ENCODE measurements at regions not wholly inside any gene's neighbourhood (a gene's known extent, or its start where the extent isn't known, plus 50 kb on each side); places are given as distances from the start of the nearest gene placed in this dataset.
"Not testable (repeated sequence)": the region's sequence is repeated elsewhere in the genome, so short reads cannot be mapped to it uniquely, and the experiment has no call there.

DNA sequence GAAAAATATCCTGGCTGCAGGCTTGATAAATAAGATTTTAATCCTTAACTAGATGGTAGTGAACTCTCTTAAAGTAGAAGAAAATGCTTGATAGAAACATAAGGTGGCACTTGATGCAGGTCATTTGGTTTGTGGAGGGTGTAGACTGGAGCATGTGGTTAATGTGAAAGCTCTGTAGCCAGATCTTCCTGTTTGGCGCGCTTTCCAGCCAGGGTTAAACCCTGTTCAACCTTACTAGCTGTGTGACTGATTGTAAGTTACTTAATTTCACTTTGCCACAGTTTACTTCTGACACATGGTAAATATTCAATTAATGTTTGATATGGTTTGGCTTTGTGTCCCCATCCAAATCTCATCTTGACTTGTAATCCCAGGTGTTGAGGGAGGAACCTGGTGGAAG lies 394.0 kb downstream of the REEP3 start:
- no peak for DNase-seq

- no peak for DNase-seq
Measured at GRCh38 chr10:63917363-63917762, 396.2 kb downstream of the REEP3 start.

DNA sequence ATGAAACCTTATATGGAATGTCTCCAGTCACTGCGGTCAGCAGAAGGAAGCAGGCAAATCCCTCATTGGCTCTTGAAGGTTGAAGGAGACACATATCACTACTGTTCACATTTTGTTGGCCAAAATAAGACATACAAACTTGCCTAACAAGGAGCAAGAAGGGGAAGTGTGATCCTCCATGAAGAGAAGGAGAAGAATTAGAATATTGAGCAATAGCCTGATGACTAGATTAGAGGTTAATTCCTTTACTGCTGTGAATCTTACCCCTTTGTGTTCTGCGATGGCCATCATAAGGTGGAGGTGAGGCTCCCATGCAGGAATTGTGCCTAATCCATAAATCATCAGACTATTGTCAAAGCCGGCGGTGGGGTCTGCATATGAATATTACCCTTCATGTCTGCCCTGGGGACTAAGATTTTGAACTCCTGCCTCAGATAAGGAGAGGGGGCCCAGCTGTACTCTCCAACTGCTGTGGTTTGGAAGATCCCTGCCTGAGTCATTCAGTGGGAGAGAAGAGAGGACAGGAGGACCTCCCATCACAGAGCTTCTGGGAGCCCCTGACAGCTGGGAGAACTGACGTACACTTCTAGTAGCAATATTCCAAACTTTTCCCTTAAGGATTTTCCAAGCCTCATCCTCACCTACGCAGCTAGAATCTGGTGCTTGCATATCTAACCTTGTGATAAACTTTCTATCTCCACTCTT lies 398.5 kb downstream of the REEP3 start:
- no peak for DNase-seq

DNA sequence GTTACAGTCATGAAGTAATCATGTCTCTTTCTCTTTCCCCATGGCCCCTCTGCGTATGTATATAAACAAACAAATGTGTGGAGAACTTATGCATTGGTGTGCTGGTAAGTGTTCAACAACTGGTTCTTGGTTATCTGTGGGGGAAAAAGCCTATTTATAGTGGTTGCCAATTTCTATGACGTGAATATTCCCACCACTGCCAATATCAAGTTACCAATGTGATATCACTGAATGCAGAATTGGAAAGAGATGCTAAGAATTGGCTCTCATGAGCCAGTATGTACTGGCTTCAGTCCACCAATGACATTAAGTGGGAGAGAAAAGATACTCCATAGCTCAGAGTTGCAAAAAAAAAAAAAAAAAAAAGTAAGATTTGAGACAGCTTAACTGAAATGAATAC lies 399.7 kb downstream of the REEP3 start:
- DNase-seq: no peak

DNA sequence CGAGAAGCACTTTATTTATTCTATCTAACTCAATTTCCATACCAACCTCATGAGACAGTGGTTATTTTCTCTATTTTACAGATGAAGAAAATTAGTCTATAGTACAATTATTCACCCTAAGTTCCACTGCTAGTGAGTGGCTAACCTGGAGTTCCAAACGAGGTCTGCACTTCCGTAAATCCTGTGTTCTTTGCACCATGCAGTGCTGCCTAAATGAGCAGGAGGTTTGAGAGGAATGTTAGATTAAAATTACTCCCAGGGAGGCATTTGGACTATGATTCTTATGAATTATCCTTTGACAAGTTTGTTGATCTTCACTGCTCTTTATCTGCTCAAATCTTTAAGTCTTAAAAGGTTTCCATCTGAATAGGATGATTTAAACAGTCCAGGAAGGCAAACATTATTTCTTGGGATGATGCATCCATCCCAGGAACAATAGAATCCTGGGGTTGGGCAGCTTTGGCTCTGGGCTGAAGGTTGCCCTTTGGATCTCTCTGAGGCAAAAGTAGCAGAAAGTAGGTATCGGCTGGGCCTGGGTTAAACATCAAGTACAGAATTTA lies 400.8 kb downstream of the REEP3 start:
- DNase-seq: no peak

DNA sequence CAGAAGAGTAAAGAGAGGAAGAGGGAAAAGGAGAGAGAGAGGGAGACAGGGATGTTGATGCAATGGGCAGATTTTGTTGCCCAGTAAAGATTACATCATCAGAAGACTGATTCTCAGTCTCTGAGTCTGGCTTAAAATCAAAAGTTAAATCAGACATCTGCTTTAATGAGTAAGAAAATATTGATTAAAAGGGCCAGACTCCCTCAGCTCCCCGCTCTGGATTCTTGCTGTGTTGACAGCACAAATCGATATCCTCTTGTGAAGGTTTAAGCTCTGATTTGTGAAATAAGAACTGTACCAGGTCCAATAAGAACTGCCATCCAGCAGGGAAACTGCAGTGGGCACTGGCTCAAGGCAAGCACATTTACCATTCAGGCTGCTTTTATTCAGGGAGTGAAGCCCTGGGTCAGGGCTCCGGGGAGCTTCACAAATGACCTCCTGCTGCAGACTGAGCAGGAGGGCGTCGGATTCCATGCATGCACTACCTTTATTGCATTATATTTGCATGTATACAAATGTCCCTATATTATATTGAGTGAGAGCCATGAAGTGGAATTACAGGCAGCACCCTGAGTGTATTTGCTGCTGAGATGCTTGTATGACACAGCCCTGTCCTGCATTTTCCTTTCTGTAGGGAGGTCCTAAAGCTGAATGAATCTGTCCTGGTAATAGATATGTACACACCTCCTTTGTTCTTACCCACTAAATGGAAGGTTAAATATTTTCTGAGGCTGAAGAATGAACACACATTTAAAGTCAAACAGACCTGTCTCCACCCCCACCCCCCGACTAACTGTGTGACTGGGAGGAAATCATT lies 401.5 kb downstream of the REEP3 start:
- DNase-seq: no peak

DNA sequence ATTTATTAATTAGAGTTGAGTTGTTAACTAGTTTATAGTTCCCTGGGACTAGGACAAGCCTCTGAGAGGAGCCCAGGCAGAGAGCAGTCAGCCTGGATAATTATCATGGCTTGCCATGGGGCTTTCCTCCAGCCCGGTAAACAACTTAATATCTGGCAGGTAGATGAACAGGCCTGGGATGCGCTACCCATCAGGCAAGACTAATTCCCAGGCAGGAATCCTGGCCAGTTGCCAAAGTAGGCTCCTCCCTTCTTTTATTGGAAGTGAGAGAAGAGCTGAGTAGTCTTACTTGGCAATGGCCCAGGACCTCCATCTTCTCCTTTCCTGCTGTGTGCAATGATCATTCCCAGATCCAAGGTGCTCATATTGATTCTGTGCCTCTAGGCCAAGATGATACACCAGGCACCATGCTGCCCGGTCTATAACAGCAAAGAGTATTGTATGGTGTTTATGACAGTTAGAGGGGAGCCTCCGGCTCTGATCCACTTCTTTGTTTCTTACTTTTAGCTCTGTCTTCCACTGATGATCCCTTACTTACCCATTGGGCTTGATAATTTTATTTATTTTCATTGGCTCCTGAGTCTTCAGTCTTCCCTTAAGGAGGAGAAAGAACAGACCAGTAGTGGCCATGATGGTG lies 408.7 kb downstream of the REEP3 start:
- DNase-seq: peak in 2 of 56 donors; percentile 0 to 10

- DNase-seq: no peak
Measured at GRCh38 chr10:63930584-63930983, 409.4 kb downstream of the REEP3 start.

GRCh38 chr10:63935705-63936104 lies 414.5 kb downstream of the REEP3 start:
- DNase-seq: no peak

GRCh38 chr10:63940277-63940922 lies 419.2 kb downstream of the REEP3 start:
- no peak for DNase-seq

GRCh38 chr10:63964406-63964805 lies 443.2 kb downstream of the REEP3 start:
- no peak for DNase-seq

DNA sequence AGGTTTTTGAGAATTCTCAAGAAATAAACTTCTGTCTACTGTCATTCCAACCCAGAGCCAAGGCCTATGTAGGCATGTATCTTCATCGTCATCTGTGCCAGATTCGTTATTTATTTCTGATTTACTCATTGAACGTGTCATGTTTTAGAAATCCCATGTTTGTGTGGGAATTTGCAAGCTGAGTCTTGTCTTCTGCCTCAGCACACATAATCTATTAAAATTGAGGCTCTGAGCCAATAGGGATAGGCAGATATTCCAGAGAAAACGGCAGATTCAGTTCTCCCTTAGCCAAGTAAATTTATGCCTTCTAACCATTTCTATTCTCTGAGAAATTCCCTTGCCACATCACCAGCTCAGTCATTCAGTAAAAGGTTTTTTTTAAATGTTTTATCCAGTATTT lies 444.6 kb downstream of the REEP3 start:
- no peak for DNase-seq

DNA sequence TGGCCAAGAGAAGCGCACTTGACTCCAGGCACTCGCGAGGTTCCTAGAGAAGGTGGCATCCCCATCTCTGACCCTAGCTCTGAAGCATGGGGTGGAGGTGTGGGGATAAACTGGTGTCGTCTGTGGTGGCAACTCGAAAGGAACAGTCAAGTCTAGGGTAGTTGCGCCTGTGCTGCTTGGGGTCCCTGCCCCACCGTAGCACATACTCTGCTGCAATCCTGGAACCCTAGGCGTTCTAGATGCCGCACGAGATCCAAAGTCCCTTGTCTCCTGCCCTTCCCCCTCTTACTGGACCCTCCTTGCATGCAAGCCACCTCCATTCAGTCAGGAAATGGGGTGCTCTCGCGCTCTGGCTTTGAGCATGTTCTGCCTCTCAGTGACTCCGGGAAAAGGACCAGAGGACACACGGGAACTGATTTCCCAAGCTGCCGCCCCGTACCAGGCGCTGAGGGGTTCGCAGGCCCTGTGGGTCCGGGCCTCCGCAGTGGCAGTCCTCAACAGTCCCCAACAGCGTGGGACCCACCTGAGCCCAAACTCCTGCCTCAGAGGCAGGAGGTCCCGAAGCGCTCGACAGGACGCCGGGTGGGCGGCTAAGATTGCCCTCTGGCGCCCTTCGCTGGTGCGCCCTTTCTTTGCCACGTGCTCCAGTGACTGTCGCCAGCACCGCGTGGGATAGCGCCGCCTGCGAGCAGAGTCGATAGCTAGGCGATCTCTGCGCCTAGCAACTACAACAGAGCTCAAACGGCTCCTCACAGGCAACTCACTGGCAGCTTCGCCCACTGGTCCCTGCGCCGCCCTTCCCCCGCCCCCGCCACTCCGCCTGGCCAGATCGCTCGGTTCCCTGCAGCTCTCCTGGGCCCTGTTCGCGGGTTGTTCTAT lies 452.0 kb downstream of the REEP3 start:
- DNase-seq: no peak

GRCh38 chr10:63976538-63976937 lies 455.3 kb downstream of the REEP3 start:
- DNase-seq: peak in 16 of 56 donors; percentile 0 to 51 (median 8)

- DNase-seq: peak in 21 of 56 donors; percentile 1 to 42 (median 9)
Measured at GRCh38 chr10:63977329-63977923, 456.2 kb downstream of the REEP3 start.

- not testable (repeated sequence) for DNase-seq
Measured at GRCh38 chr10:63980870-63981269, 459.7 kb downstream of the REEP3 start.

- DNase-seq: not testable (repeated sequence)
Measured at GRCh38 chr10:63984061-63984460, 462.9 kb downstream of the REEP3 start.

DNA sequence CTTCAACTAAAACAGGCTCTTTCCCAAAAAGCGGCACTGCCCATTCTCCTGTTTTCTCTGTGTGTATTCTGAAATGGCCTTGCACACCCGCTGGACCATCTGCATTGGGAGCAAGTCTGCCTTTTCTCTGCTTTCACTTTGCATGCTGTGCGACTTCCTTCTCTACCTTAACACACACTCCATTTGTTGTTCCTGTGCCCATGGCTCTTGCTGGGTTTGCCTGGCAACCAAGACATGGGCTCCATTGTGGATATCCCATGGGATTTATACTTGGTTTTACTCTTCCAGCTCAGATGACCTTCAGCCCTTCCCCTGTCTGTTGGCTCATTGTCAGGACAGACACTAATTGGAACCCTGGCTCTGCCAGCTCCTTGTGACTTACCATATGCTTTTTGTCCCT lies 465.3 kb downstream of the REEP3 start:
- no peak for DNase-seq

- DNase-seq: no peak
Measured at GRCh38 chr10:63987212-63987611, 466.0 kb downstream of the REEP3 start.

- DNase-seq: no peak
Measured at GRCh38 chr10:63994371-63994770, 473.2 kb downstream of the REEP3 start.
